Upper lobe of left lung (tissue), 4 donors: ENCODE measurements at regions not wholly inside any gene's neighbourhood (a gene's known extent, or its start where the extent isn't known, plus 50 kb on each side); places are given as distances from the start of the nearest gene placed in this dataset.

Experiments
- POLR2A ChIP-seq, 4 donors: fragments of 450-650 bp; IDR thresholded peaks; one replicate each; pipeline ENCODE4 v1.5.1; 2016 to 2017; ENCODE audit warnings: antibody characterized with exemption in 4 of 4, mild to moderate bottlenecking in 2 of 4
- POLR2AphosphoS5 ChIP-seq, 2 donors: sonication (generic); formaldehyde crosslinking; IDR thresholded peaks; one replicate each; pipeline ENCODE4 v1.5.1; 2017; ENCODE audit warnings: antibody characterized with exemption in 2 of 2
- TF ChIP-seq, protein P1 (sequence below), 6 experiments: fragments of 450-650 bp in 4 of 6; fragments of 200-600 bp in 2 of 6; sonication (generic) in 2 of 6; IDR thresholded peaks; one replicate each; pipeline ENCODE4 v1.5.1; 2016 to 2019; ENCODE audit warnings: antibody characterized with exemption in 6 of 6

- TF ChIP-seq POLR2AphosphoS5 (IDR thresholded peaks at IDR 0.05) (no peak), POLR2A (IDR thresholded peaks at IDR 0.05) (no peak)
- TF ChIP-seq, protein P1, sequence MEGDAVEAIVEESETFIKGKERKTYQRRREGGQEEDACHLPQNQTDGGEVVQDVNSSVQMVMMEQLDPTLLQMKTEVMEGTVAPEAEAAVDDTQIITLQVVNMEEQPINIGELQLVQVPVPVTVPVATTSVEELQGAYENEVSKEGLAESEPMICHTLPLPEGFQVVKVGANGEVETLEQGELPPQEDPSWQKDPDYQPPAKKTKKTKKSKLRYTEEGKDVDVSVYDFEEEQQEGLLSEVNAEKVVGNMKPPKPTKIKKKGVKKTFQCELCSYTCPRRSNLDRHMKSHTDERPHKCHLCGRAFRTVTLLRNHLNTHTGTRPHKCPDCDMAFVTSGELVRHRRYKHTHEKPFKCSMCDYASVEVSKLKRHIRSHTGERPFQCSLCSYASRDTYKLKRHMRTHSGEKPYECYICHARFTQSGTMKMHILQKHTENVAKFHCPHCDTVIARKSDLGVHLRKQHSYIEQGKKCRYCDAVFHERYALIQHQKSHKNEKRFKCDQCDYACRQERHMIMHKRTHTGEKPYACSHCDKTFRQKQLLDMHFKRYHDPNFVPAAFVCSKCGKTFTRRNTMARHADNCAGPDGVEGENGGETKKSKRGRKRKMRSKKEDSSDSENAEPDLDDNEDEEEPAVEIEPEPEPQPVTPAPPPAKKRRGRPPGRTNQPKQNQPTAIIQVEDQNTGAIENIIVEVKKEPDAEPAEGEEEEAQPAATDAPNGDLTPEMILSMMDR (IDR thresholded peaks at IDR 0.05), result no peak
Observed at GRCh38 chr2:172329416-172329773, 98.0 kb upstream of the ITGA6 start.
